GM18517 (cell line): ENCODE measurements at regions not wholly inside any gene's neighbourhood (a gene's known extent, or its start where the extent isn't known, plus 50 kb on each side); places are given as distances from the start of the nearest gene placed in this dataset.

Source experiments
- ATAC-seq: cut with Tn5 transposase; IDR thresholded peaks from one replicate; pipeline ENCODE4 v1.9.1; 2021; ENCODE audit warnings: mild to moderate bottlenecking, moderate library complexity; ENCODE audit not compliant: unreplicated experiment

DNA sequence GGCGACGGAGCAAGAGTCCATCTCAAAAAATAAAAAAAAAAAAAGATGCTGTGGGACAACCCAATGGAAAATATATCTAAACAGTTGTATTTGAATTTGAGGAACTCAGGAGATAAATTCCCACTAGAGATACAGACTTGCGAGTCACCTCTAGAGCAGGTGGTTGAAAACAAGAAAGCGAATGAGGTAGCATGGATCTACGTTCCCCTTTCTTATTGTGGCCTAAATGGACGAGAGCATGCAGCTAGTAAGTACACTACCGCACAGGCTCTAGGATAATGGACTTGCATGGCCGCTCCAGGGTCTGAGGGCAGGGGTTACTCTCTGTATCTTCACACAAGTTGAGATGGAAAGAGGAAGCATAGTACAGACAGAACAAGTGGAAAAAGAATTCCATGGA lies 63.5 kb upstream of the TGFBR2 start:
- ATAC-seq, result no peak

DNA sequence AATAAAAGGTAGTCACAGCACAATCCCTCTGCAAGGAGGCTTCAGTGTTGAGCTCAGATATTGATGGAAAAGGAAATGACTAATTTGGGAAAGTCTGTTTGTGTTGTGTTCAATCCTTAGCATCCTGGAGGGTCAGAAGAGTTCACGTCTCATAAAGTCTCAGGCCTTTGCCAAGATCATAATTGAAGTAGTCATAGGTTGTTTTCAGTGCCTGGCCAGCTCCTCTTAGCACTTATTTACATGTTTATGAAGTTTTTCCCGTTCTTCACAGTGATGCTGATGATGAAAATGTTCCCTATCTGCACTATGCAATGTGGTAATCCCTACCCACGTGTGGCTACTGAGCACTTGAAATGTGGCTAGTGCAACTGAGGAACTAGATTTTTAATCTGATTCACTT lies 61.6 kb upstream of the TGFBR2 start:
- no peak for ATAC-seq

- no peak for ATAC-seq
Observed at GRCh38 chr3:30546934-30547333, 59.5 kb upstream of the TGFBR2 start.

DNA sequence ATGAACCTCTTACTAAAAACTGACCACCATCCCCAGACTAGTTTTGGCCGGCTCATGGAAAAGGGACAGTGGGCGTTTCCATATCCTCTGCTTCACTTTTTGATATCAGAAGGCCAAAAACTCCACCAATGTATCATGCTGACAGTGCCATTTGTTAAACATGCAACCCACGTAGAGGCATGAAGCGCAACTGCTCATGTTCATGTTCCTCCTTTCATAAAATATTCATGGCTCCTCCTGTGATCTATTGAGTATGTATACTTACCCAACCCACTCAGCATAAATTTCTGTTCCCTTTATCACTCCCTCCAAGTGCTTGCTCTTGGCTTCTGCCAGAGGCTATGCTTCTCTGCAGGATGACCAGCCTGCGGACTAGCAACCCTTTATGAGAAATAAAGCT lies 58.7 kb upstream of the TGFBR2 start:
- ATAC-seq, result no peak

DNA sequence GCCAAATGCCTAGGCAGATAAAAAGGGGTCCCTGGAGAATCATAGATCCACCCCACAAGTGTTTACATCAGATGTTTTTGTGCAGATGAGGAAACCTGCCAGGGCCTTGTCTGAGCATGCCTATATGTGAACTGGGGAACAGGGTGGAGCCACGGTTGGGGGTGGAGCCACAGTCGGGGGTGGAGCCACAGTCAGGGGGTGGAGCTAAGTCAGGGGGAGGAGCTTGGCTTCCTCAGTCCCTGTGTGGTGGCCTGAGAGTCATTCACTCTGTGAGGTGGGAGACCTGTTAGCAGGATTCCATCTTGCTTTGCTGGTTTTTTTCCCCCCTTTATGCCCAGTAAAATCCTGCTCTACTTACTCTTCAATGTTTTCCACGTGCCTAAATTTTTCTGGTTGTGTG lies 57.8 kb upstream of the TGFBR2 start:
- ATAC-seq, result no peak

- ATAC-seq, result no peak
Observed at GRCh38 chr3:30549600-30549999, 56.8 kb upstream of the TGFBR2 start.

- ATAC-seq, result no peak
Observed at GRCh38 chr3:30550246-30550645, 56.2 kb upstream of the TGFBR2 start.

DNA sequence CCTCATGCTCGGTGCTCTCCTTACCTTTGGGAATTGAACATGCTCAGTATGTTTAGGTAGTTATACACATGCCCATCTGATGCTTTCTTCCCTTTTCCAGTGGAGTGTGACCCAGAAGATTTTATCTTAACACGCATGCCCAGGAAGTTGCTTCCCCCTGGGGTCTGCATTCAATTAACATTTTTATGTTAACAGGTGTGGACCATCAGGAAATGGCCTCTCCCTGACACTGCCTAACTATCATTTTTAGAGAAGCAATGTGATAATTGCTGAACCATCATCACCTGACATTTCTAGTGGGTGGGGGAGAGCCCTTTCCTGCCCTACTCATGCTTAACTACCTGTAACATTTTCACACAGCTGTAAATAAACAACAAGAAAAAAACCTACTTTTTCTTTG lies 55.1 kb upstream of the TGFBR2 start:
- no peak for ATAC-seq

GRCh38 chr3:30551927-30552326 lies 54.5 kb upstream of the TGFBR2 start:
- ATAC-seq, result no peak

DNA sequence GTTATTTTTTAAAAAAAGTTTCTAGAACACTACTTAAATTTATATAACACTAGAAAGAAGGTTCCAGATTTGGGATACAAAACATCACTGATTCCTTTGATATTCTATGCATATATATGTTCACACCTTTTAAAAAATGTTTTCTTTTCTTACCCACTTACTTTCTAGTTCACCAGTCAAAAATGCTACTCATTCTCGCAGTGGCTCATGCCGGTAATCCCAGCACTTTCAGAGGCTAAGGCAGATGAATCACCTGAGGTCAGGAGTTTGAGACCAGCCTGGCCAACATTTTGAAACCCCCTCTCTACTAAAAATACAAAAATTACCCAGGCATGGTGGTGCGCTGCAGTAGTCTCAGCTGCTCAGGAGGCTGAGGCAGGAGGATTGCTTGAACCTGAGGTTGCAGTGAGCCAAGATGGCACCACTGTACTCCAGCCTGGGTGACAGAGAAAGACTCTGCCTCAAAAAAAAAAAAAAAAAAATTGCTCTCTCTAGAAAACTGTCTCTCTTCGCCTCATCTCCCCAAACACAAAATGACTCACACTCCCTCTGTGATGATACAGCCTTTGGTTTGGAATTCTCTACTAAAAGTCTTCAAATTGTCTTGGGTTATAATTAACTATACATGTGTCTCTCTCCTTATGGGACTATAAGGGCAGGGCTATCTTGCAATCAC lies 52.6 kb upstream of the TGFBR2 start:
- ATAC-seq, result no peak

DNA sequence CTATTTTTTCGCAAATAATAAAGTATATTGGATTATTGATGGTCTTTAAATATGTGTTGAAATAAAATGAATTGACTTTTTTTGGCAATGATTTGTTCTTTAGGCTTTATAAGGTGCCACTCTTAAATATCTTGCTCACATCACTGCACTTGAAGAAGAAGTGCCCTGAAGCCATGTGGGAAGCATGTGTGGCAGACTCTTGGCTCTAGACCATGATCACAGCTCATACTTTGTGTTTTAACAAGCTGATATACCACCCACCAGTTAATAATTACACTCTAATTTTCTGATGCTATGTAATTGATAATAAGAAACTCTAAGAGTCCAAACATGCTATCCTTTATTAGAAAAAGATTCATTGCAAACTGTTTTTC lies 52.1 kb upstream of the TGFBR2 start:
- no peak for ATAC-seq

GRCh38 chr3:30555968-30556367 lies 50.4 kb upstream of the TGFBR2 start:
- ATAC-seq, result no peak
